ENCODE measurements at regions not wholly inside any gene's neighbourhood (a gene's known extent, or its start where the extent isn't known, plus 50 kb on each side); places are given as distances from the start of the nearest gene placed in this dataset.

DNA sequence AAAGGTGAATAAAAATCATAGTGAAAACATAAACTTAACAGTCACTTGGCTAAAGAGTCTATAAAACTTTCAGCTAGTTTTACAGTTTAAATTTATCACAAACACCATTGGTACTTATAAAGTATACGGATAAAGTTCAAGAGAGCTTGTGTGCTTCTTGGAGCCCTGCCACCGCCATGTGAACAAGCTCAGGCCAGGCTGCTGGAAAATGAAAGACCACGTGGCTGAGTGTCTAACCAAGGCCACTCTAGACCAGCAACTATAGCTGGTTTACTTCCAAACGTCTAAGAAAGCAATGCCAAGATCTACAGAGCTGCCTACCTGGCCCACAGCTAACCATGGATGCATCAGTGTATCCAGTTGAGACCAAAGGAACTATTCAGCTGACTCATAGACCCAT, 66.3 kb upstream of the API5 start:
- no peaks in the 10 kb centered on the region for H3K4me1 Mint-ChIP-seq
- H3K9me3 ChIP-seq (ENCODE audit: control insufficient read depth in 2 of 3, low read length in 3 of 3), result no peaks in the 10 kb centered on the region
- H3K27ac ChIP-seq (ENCODE audit: low read depth, low read length), result no peak overlapping the region
- DNase-seq (no peak), ATAC-seq (no peak)
- H3K36me3 ChIP-seq (ENCODE audit: control insufficient read depth in 2 of 3, insufficient read depth in 3 of 3, low read length in 3 of 3), result no peaks in the 10 kb centered on the region
- no peak overlapping the region for H3K4me3 ChIP-seq (ENCODE audit: low read length)
- POLR2A ChIA-PET, result no interaction called here
- no peaks in the 10 kb centered on the region for H3K36me3 Mint-ChIP-seq
- H3K4me1 ChIP-seq (ENCODE audit: control insufficient read depth in 2 of 2, insufficient read depth in 2 of 2, low read length in 2 of 2), result no peaks in the 10 kb centered on the region
- H3K27me3 Mint-ChIP-seq, result peaks cover 0 to 35% (median 26%) of the 10 kb centered on the region in 5 donors
- no peaks in the 10 kb centered on the region for H3K27me3 ChIP-seq (ENCODE audit: control insufficient read depth in 2 of 2, insufficient read depth in 2 of 2, low read length in 2 of 2)
- CTCF ChIA-PET, result interaction anchor here (0.8 kb wide), 1 partner anchor 37 kb away, joined by 3 read pairs; no protein-coding TSS in a partner anchor
- no peak overlapping the region for H3K4me3 Mint-ChIP-seq
- H3K27ac Mint-ChIP-seq, result no peak overlapping the region
- intact Hi-C loops (cut with micrococcal nuclease), result no loop called here
- H3K9me3 Mint-ChIP-seq, result peaks cover 0 to 6% (median 0%) of the 10 kb centered on the region in 11 donors

DNA sequence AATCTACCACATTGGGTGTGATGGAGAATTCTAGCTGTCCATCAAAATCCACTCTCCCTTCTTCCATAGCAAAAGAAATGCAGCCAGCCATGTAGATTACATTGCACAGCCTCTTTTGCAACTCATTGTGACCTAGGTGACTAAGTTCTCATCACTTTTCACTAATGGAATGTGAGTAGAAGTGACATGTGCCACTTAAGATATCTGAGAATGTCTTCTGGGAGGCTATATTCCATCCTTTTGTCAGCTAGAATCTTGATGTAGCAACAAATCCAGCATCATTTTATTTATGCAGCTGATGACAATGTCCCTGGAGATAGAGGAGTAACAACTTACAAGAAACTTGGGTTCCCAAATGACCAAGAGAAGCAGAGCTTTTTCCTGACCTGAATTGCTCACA, 61.5 kb upstream of the API5 start:
- CTCF ChIA-PET, result no interaction called here
- no peak overlapping the region for H3K4me3 Mint-ChIP-seq

GRCh38 chr11:43261775-43262174, 50.0 kb upstream of the API5 start:
- no peaks in the 10 kb centered on the region for H3K36me3 Mint-ChIP-seq
- no peak for DNase-seq

More for the DNA sequence above, 61.5 kb upstream of the API5 start:
- intact Hi-C loops (cut with micrococcal nuclease), result no loop called here
- H3K4me1 ChIP-seq (ENCODE audit: control insufficient read depth in 2 of 2, insufficient read depth in 2 of 2, low read length in 2 of 2), result no peaks in the 10 kb centered on the region
- no peaks in the 10 kb centered on the region for H3K9me3 ChIP-seq (ENCODE audit: control insufficient read depth in 2 of 3, low read length in 3 of 3)
- no peaks in the 10 kb centered on the region for H3K36me3 Mint-ChIP-seq
- POLR2A ChIA-PET, result no interaction called here
- ATAC-seq (no peak), DNase-seq (no peak)
- no peaks in the 10 kb centered on the region for H3K27me3 ChIP-seq (ENCODE audit: control insufficient read depth in 2 of 2, insufficient read depth in 2 of 2, low read length in 2 of 2)
- H3K36me3 ChIP-seq (ENCODE audit: control insufficient read depth in 2 of 3, insufficient read depth in 3 of 3, low read length in 3 of 3), result no peaks in the 10 kb centered on the region
- no peaks in the 10 kb centered on the region for H3K4me1 Mint-ChIP-seq
- no peak overlapping the region for H3K27ac Mint-ChIP-seq
- H3K4me3 ChIP-seq (ENCODE audit: low read length), result no peak overlapping the region
- peaks cover 0 to 6% (median 0%) of the 10 kb centered on the region in 11 donors for H3K9me3 Mint-ChIP-seq
- peaks cover 0 to 44% (median 37%) of the 10 kb centered on the region in 5 donors for H3K27me3 Mint-ChIP-seq
- H3K27ac ChIP-seq (ENCODE audit: low read depth, low read length), result no peak overlapping the region

More at GRCh38 chr11:43261775-43262174, 50.0 kb upstream of the API5 start:
- Histone ChIP-seq H3K27me3 (ENCODE audit: control insufficient read depth in 2 of 2, insufficient read depth in 2 of 2, low read length in 2 of 2) (no peaks in the 10 kb centered on the region), H3K36me3 (ENCODE audit: control insufficient read depth in 2 of 3, insufficient read depth in 3 of 3, low read length in 3 of 3) (no peaks in the 10 kb centered on the region), H3K4me3 (ENCODE audit: low read length) (no peak overlapping the region), H3K9me3 (ENCODE audit: control insufficient read depth in 2 of 3, low read length in 3 of 3) (peaks cover 0 to 3% (median 0%) of the 10 kb centered on the region in 3 experiments), H3K27ac (ENCODE audit: low read depth, low read length) (no peak overlapping the region), H3K4me1 (ENCODE audit: control insufficient read depth in 2 of 2, insufficient read depth in 2 of 2, low read length in 2 of 2) (no peaks in the 10 kb centered on the region)
- Mint-ChIP-seq H3K4me3 (no peak overlapping the region), H3K27ac (no peak overlapping the region), H3K4me1 (no peaks in the 10 kb centered on the region), H3K27me3 (peaks cover 3 to 16% (median 5%) of the 10 kb centered on the region in 5 donors), H3K9me3 (peaks cover 3 to 32% (median 14%) of the 10 kb centered on the region in 11 donors)
- ChIA-PET CTCF (interaction anchor here (0.6 kb wide), 1 partner anchor 43 kb away, joined by 4 read pairs; no protein-coding TSS in a partner anchor), POLR2A (no interaction called here)
- intact Hi-C loops (cut with micrococcal nuclease), result no loop called here
- no peak for ATAC-seq

Data from naive thymus-derived CD4-positive, alpha-beta T cell (primary cell).